Activated CD4-positive, alpha-beta memory T cell treated with anti-CD3 and anti-CD28 coated beads for 36 hours (primary cell): ENCODE measurements at regions not wholly inside any gene's neighbourhood (a gene's known extent, or its start where the extent isn't known, plus 50 kb on each side); places are given as distances from the start of the nearest gene placed in this dataset.

Experiments used
- CTCF ChIA-PET: fragments of 350-600 bp; sonication (Branson Sonifier 250); formaldehyde crosslinking; loops from one replicate; lab custom pipeline; 2021; ENCODE audit warnings: antibody characterized with exemption, inconsistent platforms; lab: Charles Lee
- POLR2A ChIA-PET: fragments of 350-600 bp; sonication (Branson Sonifier 250); formaldehyde crosslinking; loops from one replicate; lab custom pipeline; 2021; ENCODE audit warnings: antibody characterized with exemption; lab: Charles Lee
- DNase-seq: peaks from one replicate; pipeline ENCODE4 v3.0.0-alpha.2; 2020
- H3K27ac Mint-ChIP-seq: one replicate; pipeline ENCODE4 v1.8.0; 2021; ENCODE audit warnings: mixed read lengths
- H3K27me3 Mint-ChIP-seq: one replicate; pipeline ENCODE4 v1.8.0; 2021; ENCODE audit warnings: mixed read lengths
- H3K36me3 Mint-ChIP-seq: one replicate; pipeline ENCODE4 v1.8.0; 2021; ENCODE audit warnings: mixed read lengths
- H3K4me1 Mint-ChIP-seq: one replicate; pipeline ENCODE4 v1.8.0; 2021; ENCODE audit warnings: low read depth, mixed read lengths
- H3K4me3 Mint-ChIP-seq: one replicate; pipeline ENCODE4 v1.8.0; 2021; ENCODE audit warnings: mild to moderate bottlenecking, mixed read lengths
- H3K9me3 Mint-ChIP-seq: one replicate; pipeline ENCODE4 v1.8.0; 2021; ENCODE audit warnings: mixed read lengths
- intact Hi-C: fragments of 100-400 bp; cut with micrococcal nuclease; formaldehyde crosslinking; loops from one replicate; pipeline ENCODE4 v1.15.1; 2023

DNA sequence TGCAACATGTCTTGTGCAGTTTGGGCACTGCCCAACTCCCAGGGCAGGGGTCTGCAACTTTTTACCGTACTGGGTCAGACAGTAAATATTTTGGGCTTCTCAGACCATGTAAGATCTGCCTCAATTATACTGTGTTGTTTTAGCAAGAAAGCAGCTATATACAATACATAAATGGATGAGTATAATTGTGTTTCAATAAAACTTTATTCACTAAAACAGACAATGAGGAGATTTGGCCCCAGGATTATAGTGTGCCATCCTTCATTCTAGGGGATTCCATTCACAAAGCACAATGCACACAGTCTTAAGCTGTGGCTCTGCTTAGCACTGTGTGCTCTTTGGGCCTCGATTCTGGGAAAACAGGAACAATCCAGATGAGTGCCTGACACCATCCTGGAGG is 354.4 kb upstream of the PROK2 start:
- Mint-ChIP-seq H3K27ac (no peak overlapping the region), H3K4me3 (no peak overlapping the region), H3K36me3 (no peaks in the 10 kb centered on the region), H3K27me3 (no peaks in the 10 kb centered on the region), H3K9me3 (no peaks in the 10 kb centered on the region), H3K4me1 (peaks cover 40% of the 10 kb centered on the region)
- no peak for DNase-seq
- ChIA-PET CTCF (no interaction called here), POLR2A (no interaction called here)
- intact Hi-C loops = loop anchor here (2.0 to 10.0 kb wide), 5 partner anchors 185 to 675 kb away; partner anchors contain the start of gene EIF4E3

DNA sequence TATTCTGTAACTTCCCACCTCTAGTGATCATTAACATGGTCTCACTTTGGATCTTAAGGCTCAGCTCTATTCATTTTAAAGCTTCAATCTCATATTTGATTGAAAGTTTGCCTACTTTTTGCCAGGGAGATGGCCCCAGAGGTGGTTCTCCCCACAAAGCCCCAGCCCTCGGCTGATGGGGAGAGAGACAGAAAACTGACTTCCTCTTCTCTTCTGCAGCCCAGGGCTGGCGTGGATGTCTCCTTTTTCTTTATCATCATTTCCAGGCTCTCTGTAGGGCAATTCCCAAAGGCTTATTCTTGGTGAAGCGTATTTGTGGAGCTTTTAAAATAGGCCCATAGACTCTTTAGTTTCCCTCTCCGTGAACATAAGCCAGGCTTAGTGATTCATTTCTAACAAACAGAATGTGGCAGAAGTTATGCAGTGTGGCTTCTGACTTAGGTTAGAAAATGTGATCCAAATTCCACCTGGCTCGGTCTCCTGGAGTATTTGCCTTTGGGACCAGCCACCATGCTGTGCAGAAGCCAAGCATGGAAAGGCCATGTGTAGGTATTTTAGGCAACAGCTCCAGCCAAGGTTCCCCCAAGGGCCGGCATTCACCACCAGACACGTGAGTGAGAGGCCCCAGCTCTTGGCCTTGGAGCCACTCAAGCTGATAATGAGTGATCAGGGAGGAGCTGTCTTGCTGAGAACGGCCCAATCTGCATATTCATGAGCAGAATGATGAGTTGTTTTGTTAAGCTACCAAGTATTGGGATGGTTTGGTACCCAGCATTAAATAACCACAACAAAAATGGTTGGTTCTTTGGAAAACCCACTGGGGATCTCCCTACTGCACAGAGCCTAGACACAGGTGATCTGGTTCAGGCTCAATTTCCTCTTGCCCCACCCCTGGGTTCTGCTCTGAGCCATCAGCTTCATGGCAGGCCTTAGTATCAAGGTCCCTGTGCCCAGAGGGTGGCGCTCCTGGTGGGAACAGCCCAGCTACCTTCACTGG is 353.2 kb upstream of the PROK2 start:
- CTCF ChIA-PET = interaction anchor here (0.7 to 1.3 kb wide), 4 partner anchors 15 to 263 kb away, joined by 3 to 6 read pairs (median 4); no protein-coding TSS in a partner anchor
- Mint-ChIP-seq H3K36me3 (no peaks in the 10 kb centered on the region), H3K4me1 (peaks cover 47% of the 10 kb centered on the region), H3K27me3 (no peaks in the 10 kb centered on the region), H3K4me3 (peak overlapping the region; percentile 8), H3K9me3 (no peaks in the 10 kb centered on the region), H3K27ac (peak overlapping the region; percentile 67)
- POLR2A ChIA-PET = interaction anchor here (1.3 to 1.8 kb wide), 2 partner anchors 38 to 160 kb away, joined by 4 to 6 read pairs; no protein-coding TSS in a partner anchor
- DNase-seq = peak; percentile 75
- intact Hi-C loops = loop anchor here (1.0 to 10.0 kb wide), 12 partner anchors 37 to 677 kb away; partner anchors contain the start of gene EIF4E3

DNA sequence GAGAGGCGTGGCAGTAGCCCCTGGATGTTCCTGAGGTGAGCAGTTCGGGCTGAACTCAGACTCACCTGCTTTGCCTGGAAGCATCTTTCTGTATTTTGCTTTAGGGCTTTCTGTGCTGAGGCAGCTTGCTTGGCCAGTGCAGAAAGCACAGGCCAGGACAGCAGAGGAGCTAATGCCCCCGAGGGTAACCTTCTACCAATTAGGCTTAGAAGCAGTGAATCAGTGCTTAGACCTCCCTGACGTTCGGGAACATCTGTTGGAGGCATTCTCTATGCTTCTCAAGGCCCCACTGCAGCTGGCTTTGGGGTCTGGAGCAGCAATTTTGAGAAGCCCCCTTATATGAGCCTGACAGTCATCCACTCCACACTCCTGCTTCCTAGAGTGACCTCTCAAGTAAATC is 350.7 kb upstream of the PROK2 start:
- H3K27me3 Mint-ChIP-seq = no peaks in the 10 kb centered on the region
- H3K27ac Mint-ChIP-seq = peak overlapping the region; percentile 85
- CTCF ChIA-PET = no interaction called here
- intact Hi-C loops = loop anchor here (1.0 to 10.0 kb wide), 3 partner anchors 261 to 679 kb away; no protein-coding TSS in a partner anchor
- no peaks in the 10 kb centered on the region for H3K9me3 Mint-ChIP-seq
- DNase-seq = no peak
- no peaks in the 10 kb centered on the region for H3K36me3 Mint-ChIP-seq
- H3K4me3 Mint-ChIP-seq = peak overlapping the region; percentile 59
- H3K4me1 Mint-ChIP-seq = peaks cover 47% of the 10 kb centered on the region
- POLR2A ChIA-PET = no interaction called here

- H3K4me3 Mint-ChIP-seq = peak overlapping the region; percentile 59
- CTCF ChIA-PET = no interaction called here
Measured at GRCh38 chr3:72134989-72135451, 350.1 kb upstream of the PROK2 start.

GRCh38 chr3:72133329-72134011 is 348.5 kb upstream of the PROK2 start:
- Mint-ChIP-seq H3K27ac (no peak overlapping the region), H3K4me3 (no peak overlapping the region), H3K36me3 (no peaks in the 10 kb centered on the region), H3K27me3 (no peaks in the 10 kb centered on the region), H3K4me1 (peaks cover 41% of the 10 kb centered on the region), H3K9me3 (no peaks in the 10 kb centered on the region)
- ChIA-PET CTCF (interaction anchor here (1.5 kb wide), 1 partner anchor 403 kb away, joined by 3 read pairs; no protein-coding TSS in a partner anchor), POLR2A (no interaction called here)
- intact Hi-C loops = loop anchor here (10.0 kb wide), 2 partner anchors 259 to 681 kb away; no protein-coding TSS in a partner anchor
- no peak for DNase-seq

More at GRCh38 chr3:72134989-72135451, 350.1 kb upstream of the PROK2 start:
- peaks cover 47% of the 10 kb centered on the region for H3K4me1 Mint-ChIP-seq
- POLR2A ChIA-PET = no interaction called here
- no peaks in the 10 kb centered on the region for H3K27me3 Mint-ChIP-seq
- peak; percentile 25 for DNase-seq
- H3K27ac Mint-ChIP-seq = peak overlapping the region; percentile 85
- H3K36me3 Mint-ChIP-seq = no peaks in the 10 kb centered on the region
- intact Hi-C loops = loop anchor here (1.0 to 10.0 kb wide), 3 partner anchors 260 to 680 kb away; no protein-coding TSS in a partner anchor
- no peaks in the 10 kb centered on the region for H3K9me3 Mint-ChIP-seq

- CTCF ChIA-PET = no interaction called here
- peaks cover 30% of the 10 kb centered on the region for H3K4me1 Mint-ChIP-seq
Measured at GRCh38 chr3:72131899-72132298, 347.0 kb upstream of the PROK2 start.

DNA sequence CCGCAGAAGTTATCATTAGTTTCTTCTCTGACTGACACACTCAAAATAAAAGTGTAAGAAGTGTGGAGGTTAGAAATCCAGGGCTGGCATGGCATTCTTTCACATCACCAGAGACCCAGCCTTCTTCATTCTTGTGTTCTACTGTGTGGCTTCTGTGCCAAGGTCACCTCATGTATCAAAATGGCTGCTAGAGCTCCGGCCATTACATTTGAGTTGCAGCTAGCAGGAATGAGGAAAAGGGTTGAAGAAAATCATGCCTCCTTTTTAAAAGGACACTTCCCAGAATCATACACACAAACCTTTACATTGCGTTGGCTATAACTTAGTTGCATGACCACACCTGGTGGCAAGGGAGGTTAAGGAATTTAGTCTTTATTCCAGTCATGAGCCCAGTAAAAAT is 345.6 kb upstream of the PROK2 start:
- DNase-seq = no peak
- ChIA-PET CTCF (no interaction called here), POLR2A (no interaction called here)
- intact Hi-C loops = loop anchor here (10.0 kb wide), 2 partner anchors 256 to 684 kb away; no protein-coding TSS in a partner anchor
- H3K36me3 Mint-ChIP-seq = no peaks in the 10 kb centered on the region
- H3K4me3 Mint-ChIP-seq = no peak overlapping the region
- no peaks in the 10 kb centered on the region for H3K9me3 Mint-ChIP-seq
- H3K27me3 Mint-ChIP-seq = no peaks in the 10 kb centered on the region
- H3K4me1 Mint-ChIP-seq = peaks cover 21% of the 10 kb centered on the region
- H3K27ac Mint-ChIP-seq = no peak overlapping the region

More at GRCh38 chr3:72131899-72132298, 347.0 kb upstream of the PROK2 start:
- Mint-ChIP-seq H3K4me3 (no peak overlapping the region), H3K36me3 (no peaks in the 10 kb centered on the region), H3K9me3 (no peaks in the 10 kb centered on the region), H3K27ac (no peak overlapping the region), H3K27me3 (no peaks in the 10 kb centered on the region)
- POLR2A ChIA-PET = no interaction called here
- intact Hi-C loops = loop anchor here (10.0 kb wide), 2 partner anchors 257 to 683 kb away; no protein-coding TSS in a partner anchor
- DNase-seq = no peak

DNA sequence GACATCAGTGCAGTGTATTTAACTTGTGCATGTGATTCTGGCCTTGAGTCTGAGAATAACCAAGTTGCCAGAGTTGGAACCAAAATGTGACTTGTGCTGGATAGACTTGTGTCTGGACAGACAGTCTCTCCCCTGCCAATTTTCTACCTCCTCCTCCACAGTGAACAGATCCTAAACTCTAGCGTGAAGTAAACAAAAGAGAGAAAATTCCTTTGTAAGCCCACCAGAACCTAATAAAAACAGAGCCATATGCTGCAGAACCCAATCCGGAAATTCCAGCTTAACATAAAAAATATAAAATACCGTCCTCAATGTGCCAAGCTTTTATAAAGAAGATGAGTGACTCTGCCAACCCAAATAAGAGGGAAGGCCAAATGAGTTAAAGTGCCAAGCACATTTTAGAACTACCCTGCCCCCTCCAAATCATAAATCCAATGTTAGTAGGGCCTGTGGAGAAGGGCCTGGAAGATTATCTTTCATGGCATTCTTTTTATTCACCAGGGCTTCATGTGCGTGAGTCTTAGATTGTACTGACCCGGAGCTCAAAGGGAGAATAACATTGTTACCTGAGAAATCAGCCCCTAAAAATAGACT is 344.6 kb upstream of the PROK2 start:
- Mint-ChIP-seq H3K9me3 (no peaks in the 10 kb centered on the region), H3K27me3 (no peaks in the 10 kb centered on the region), H3K4me3 (no peak overlapping the region), H3K27ac (no peak overlapping the region), H3K36me3 (no peaks in the 10 kb centered on the region), H3K4me1 (peaks cover 13% of the 10 kb centered on the region)
- no peak for DNase-seq
- ChIA-PET POLR2A (no interaction called here), CTCF (no interaction called here)
- intact Hi-C loops = loop anchor here (10.0 kb wide), 2 partner anchors 255 to 685 kb away; no protein-coding TSS in a partner anchor

- H3K4me3 Mint-ChIP-seq = no peak overlapping the region
- intact Hi-C loops = no loop called here
- H3K27me3 Mint-ChIP-seq = no peaks in the 10 kb centered on the region
- no peaks in the 10 kb centered on the region for H3K36me3 Mint-ChIP-seq
- H3K27ac Mint-ChIP-seq = no peak overlapping the region
- DNase-seq = no peak
- no peaks in the 10 kb centered on the region for H3K9me3 Mint-ChIP-seq
- POLR2A ChIA-PET = no interaction called here
- peaks cover 12% of the 10 kb centered on the region for H3K4me1 Mint-ChIP-seq
- CTCF ChIA-PET = no interaction called here
Measured at GRCh38 chr3:72128921-72129320, 344.0 kb upstream of the PROK2 start.

DNA sequence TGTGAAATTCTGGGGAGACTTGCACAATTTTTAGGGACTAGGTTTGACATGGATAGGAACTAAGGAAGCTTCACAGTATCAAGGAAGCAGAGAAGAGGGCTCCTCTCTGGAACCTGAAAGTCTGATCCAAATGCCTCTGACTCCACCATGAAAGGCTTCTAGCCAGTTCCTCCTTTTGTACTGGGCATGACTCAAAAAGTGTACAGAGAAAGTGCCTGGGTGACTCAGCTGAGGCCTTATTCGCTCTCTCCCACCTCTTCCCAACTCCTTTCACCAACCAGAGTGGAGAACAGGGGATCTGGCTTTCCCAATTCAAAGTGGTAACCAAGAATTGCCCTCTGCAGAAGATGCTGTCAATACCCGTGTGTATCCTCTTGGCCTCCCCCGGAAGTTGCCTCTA is 342.9 kb upstream of the PROK2 start:
- Mint-ChIP-seq H3K27me3 (no peaks in the 10 kb centered on the region), H3K4me3 (no peak overlapping the region), H3K27ac (no peak overlapping the region), H3K36me3 (no peaks in the 10 kb centered on the region), H3K9me3 (no peaks in the 10 kb centered on the region), H3K4me1 (peaks cover 13% of the 10 kb centered on the region)
- ChIA-PET POLR2A (no interaction called here), CTCF (no interaction called here)
- intact Hi-C loops = no loop called here
- no peak for DNase-seq

- ChIA-PET POLR2A (no interaction called here), CTCF (no interaction called here)
- intact Hi-C loops = no loop called here
Measured at GRCh38 chr3:72127224-72127612, 342.3 kb upstream of the PROK2 start.

More at GRCh38 chr3:72127224-72127612, 342.3 kb upstream of the PROK2 start:
- H3K27ac Mint-ChIP-seq = no peak overlapping the region
- H3K4me1 Mint-ChIP-seq = peaks cover 13% of the 10 kb centered on the region
- H3K27me3 Mint-ChIP-seq = no peaks in the 10 kb centered on the region
- no peaks in the 10 kb centered on the region for H3K9me3 Mint-ChIP-seq
- no peak for DNase-seq
- H3K4me3 Mint-ChIP-seq = no peak overlapping the region
- no peaks in the 10 kb centered on the region for H3K36me3 Mint-ChIP-seq
